ENCODE measurements at regions not wholly inside any gene's neighbourhood (a gene's known extent, or its start where the extent isn't known, plus 50 kb on each side); places are given as distances from the start of the nearest gene placed in this dataset.

DNA sequence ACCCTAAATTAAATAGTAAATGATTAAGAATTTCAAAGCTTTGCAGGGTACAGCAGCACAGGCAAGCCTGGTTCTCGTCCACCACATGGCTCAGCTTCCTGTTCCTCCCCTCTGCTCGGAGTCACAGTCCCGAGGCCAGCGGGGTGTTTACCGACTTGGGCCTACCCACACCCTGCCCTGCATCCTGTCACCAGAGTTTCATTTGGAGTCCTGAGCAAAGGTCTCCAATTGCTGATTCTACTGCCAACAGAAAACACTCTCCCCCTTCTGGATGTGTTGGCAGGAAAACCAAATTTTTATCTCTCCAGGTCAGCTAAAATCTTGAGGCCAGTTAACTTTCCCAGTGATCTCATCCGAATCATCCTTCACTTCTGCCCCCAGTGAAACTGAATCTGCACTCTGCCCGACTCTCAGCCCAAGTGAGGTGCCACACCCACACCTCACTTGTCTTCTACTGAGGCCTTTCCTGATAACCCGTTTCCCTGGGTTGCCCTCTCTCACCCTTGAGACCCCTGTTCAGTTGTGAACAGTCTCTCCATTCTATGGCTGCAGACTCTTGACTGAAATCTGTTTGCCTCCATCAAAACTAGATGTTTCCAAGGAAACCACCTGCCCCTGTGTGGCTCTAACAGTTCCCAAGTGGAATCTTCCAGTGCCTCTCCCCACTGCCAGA is 71.2 kb downstream of the VCPKMT start:
- Histone ChIP-seq H3K4ac (replicated peaks; ENCODE audit: insufficient read length, low read depth, low read length) (no peak overlapping the region), H2BK5ac (ENCODE audit: low read depth, low read length) (no peak overlapping the region; the same call in 1 of the 2 replicates), H3K4me1 (replicated peaks in 1 of 4; ENCODE audit: control insufficient read depth in 3 of 4, insufficient read depth in 4 of 4, low read length in 3 of 4) (peaks cover 0 to 4% (median 1%) of the 10 kb centered on the region in 4 experiments; a peak in 2 of 7 replicates), H3K9ac (replicated peaks in 1 of 4; ENCODE audit: extremely low read depth in 1 of 4, low read depth in 3 of 4, low read length in 3 of 4) (no peak overlapping the region), H3K79me2 (ENCODE audit: control insufficient read depth in 1 of 2, insufficient read depth in 2 of 2, low read length in 2 of 2) (no peaks in the 10 kb centered on the region), H4K8ac (ENCODE audit: extremely low read depth, insufficient read depth, low read length) (no peak overlapping the region), H4K20me1 (replicated peaks in 1 of 2; ENCODE audit: control insufficient read depth in 1 of 2, insufficient read depth in 2 of 2, low read length in 2 of 2) (no peaks in the 10 kb centered on the region), H2BK15ac (ENCODE audit: low read length) (no peak overlapping the region), H2AK5ac (ENCODE audit: low read depth, low read length) (no peak overlapping the region), H3K36me3 (ENCODE audit: control insufficient read depth in 2 of 4, insufficient read depth in 4 of 4, low read length in 3 of 4) (no peaks in the 10 kb centered on the region), H3K4me3 (ENCODE audit: extremely low read depth in 1 of 4, insufficient read depth in 2 of 4, low read depth in 3 of 4, low read length in 4 of 4) (no peak overlapping the region), H3K56ac (replicated peaks; ENCODE audit: insufficient read length, low read depth, low read length) (no peak overlapping the region), H3K18ac (ENCODE audit: extremely low read depth, low read length) (no peak overlapping the region), H3K27me3 (replicated peaks in 1 of 4; ENCODE audit: control insufficient read depth in 3 of 4, extremely low read depth in 1 of 4, insufficient read depth in 3 of 4, low read length in 3 of 4) (no peaks in the 10 kb centered on the region), H3K23me2 (ENCODE audit: low read depth, low read length) (no peaks in the 10 kb centered on the region), H3K79me1 (ENCODE audit: low read depth, low read length) (no peaks in the 10 kb centered on the region), H4K5ac (ENCODE audit: insufficient read length, low read depth, low read length) (no peak overlapping the region), H4K91ac (replicated peaks; ENCODE audit: insufficient read length, low read length) (no peak overlapping the region), H3K4me2 (ENCODE audit: insufficient read depth in 1 of 2, low read depth in 2 of 2, low read length in 2 of 2) (no peak overlapping the region), H2AFZ (ENCODE audit: low read length) (0 out of 2 replicates have a peak overlapping the region, but pooled peaks have one; percentile 71), H2BK120ac (replicated peaks; ENCODE audit: low read depth, low read length) (no peak overlapping the region), H3K27ac (ENCODE audit: low read depth, low read length) (no peak overlapping the region), H3K14ac (ENCODE audit: insufficient read length) (no peak overlapping the region), H2BK20ac (ENCODE audit: low read length) (peak overlapping the region; percentile 61; the same call in 1 of the 2 replicates), H3K9me3 (ENCODE audit: insufficient read depth in 2 of 2, low read depth in 1 of 2, low read length in 1 of 2) (no peaks in the 10 kb centered on the region; a peak in 1 of 4 replicates), H3K23ac (ENCODE audit: insufficient read length) (no peak overlapping the region), H2BK12ac (ENCODE audit: low read depth, low read length) (peak overlapping the region; percentile 33; the same call in 1 of the 2 replicates)
- ChIA-PET POLR2A (ENCODE audit: partially characterized antibody) (no interaction called here), CTCF (ENCODE audit: partially characterized antibody) (interaction anchor here (1.2 to 2.4 kb wide), 2 partner anchors 16 to 166 kb away, joined by 3 to 8 read pairs; no protein-coding TSS in a partner anchor)
- no peak for FAIRE-seq
- TF ChIP-seq, protein P1, sequence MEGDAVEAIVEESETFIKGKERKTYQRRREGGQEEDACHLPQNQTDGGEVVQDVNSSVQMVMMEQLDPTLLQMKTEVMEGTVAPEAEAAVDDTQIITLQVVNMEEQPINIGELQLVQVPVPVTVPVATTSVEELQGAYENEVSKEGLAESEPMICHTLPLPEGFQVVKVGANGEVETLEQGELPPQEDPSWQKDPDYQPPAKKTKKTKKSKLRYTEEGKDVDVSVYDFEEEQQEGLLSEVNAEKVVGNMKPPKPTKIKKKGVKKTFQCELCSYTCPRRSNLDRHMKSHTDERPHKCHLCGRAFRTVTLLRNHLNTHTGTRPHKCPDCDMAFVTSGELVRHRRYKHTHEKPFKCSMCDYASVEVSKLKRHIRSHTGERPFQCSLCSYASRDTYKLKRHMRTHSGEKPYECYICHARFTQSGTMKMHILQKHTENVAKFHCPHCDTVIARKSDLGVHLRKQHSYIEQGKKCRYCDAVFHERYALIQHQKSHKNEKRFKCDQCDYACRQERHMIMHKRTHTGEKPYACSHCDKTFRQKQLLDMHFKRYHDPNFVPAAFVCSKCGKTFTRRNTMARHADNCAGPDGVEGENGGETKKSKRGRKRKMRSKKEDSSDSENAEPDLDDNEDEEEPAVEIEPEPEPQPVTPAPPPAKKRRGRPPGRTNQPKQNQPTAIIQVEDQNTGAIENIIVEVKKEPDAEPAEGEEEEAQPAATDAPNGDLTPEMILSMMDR (IDR thresholded peaks at IDR 0.05; ENCODE audit: control extremely low read depth in 1 of 3, insufficient read depth in 1 of 3, low read depth in 1 of 3, low read length in 3 of 3): no peak
- TF ChIP-seq JUN (IDR thresholded peaks at IDR 0.05; ENCODE audit: low read depth, low read length): no peak
- TF ChIP-seq BCL11A (IDR thresholded peaks at IDR 0.05; ENCODE audit: low read depth in 2 of 2, low read length in 2 of 2): no peak
- TF ChIP-seq SAP30 (IDR thresholded peaks at IDR 0.05; ENCODE audit: insufficient read depth, insufficient replicate concordance, low read length): no peak
- TF ChIP-seq TCF12 (IDR thresholded peaks at IDR 0.05; ENCODE audit: low read depth, low read length): no peak
- TF ChIP-seq SP4 (IDR thresholded peaks at IDR 0.05; ENCODE audit: low read length): no peak
- 80% methylated on average over 8 of the region's 8 CpGs; no CpG with 5 or more reads in 1 of the 2 experiments for WGBS, 2 experiments (ENCODE audit: extremely low coverage in 1 of 2, insufficient coverage in 1 of 2, insufficient read length in 1 of 2, insufficient replicate concordance in 2 of 2, low coverage in 1 of 2, low lambda C conversion rate in 2 of 2, missing lambda C conversion rate in 1 of 2)
- DNase-seq (ENCODE audit: low read depth in 1 of 2, low spot score in 2 of 2): no peak

All from H1 (cell line).